Central memory CD8-positive, alpha-beta T cell (primary cell): ENCODE measurements at regions not wholly inside any gene's neighbourhood (a gene's known extent, or its start where the extent isn't known, plus 50 kb on each side); places are given as distances from the start of the nearest gene placed in this dataset.
"Not testable (repeated sequence)": the region's sequence is repeated elsewhere in the genome, so short reads cannot be mapped to it uniquely, and the experiment has no call there.

Experiments used
- ATAC-seq: fragments of 150-1000 bp; cut with Tn5 transposase; replicated peaks from 2 replicates; pipeline ENCODE4 v1.10.0; 2022; ENCODE audit warnings: mild to moderate bottlenecking, moderate FRiP score, moderate number of reproducible peaks; ENCODE audit not compliant: poor library complexity, severe bottlenecking; ENCODE audit errors: extremely low read depth
- DNase-seq, 2 donors: peaks; one replicate each; pipeline ENCODE4 v3.0.0; 2021; ENCODE audit warnings: low spot score in 2 of 2
- H3K27ac Mint-ChIP-seq: one replicate; pipeline ENCODE4 v1.8.0; 2022; ENCODE audit warnings: low read depth, mild to moderate bottlenecking, moderate library complexity, mixed read lengths
- H3K27me3 Mint-ChIP-seq: one replicate; pipeline ENCODE4 v1.8.0; 2022; ENCODE audit warnings: mixed read lengths
- H3K36me3 Mint-ChIP-seq: one replicate; pipeline ENCODE4 v1.8.0; 2022; ENCODE audit warnings: mild to moderate bottlenecking, moderate library complexity, mixed read lengths; ENCODE audit not compliant: insufficient read depth
- H3K4me1 Mint-ChIP-seq: one replicate; pipeline ENCODE4 v1.8.0; 2022; ENCODE audit warnings: mixed read lengths
- H3K4me3 Mint-ChIP-seq: one replicate; pipeline ENCODE4 v1.8.0; 2022; ENCODE audit warnings: mild to moderate bottlenecking, moderate library complexity, mixed read lengths
- H3K9me3 Mint-ChIP-seq: one replicate; pipeline ENCODE4 v1.8.0; 2022; ENCODE audit warnings: mixed read lengths

DNA sequence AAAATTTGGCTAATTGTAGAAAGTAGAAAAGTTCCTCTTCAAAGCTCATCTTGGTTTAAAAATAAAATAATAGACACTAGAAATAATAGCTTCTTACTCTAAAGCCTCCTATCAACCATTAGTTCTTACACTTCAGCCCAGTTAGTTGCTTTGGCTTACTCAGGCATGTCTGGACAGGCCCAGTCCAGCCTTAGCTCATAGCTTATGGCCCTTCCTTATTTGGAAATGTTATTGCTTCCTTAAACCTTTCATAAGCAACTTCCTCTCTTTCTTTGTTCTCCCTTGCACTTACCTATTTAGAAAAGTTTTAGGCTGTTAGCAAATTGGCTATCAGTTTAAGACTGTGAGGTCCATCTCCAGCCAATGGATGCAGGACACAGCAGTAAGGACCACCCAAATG lies 754.1 kb upstream of the NUDT12 start:
- H3K27me3 Mint-ChIP-seq, H3K4me3 Mint-ChIP-seq, H3K4me1 Mint-ChIP-seq, ATAC-seq, DNase-seq, H3K27ac Mint-ChIP-seq, H3K36me3 Mint-ChIP-seq: not testable (repeated sequence)
- peaks cover 10% of the 10 kb centered on the region for H3K9me3 Mint-ChIP-seq

DNA sequence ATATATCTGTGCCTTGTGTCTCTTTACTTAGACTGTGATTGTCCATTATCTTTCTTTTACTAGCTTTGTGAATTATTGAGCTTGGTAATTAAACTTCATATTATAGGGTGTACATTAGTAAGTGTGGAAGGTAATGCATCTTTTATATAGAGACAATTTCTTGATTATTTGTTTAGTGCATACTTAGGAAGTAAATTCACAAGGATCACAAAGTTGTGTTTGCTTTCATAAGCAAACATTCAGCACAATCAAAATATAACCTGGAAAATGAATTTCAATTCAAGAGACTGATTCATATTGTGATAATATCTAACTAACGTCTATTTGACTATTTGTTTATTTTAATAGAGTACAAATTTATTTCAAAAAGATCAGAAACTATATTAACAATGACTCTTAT lies 749.9 kb upstream of the NUDT12 start:
- Mint-ChIP-seq H3K4me3 (no peak overlapping the region), H3K4me1 (no peaks in the 10 kb centered on the region), H3K27ac (no peak overlapping the region), H3K27me3 (no peaks in the 10 kb centered on the region), H3K36me3 (no peaks in the 10 kb centered on the region), H3K9me3 (peaks cover 9% of the 10 kb centered on the region)
- no peak for DNase-seq
- no peak for ATAC-seq

DNA sequence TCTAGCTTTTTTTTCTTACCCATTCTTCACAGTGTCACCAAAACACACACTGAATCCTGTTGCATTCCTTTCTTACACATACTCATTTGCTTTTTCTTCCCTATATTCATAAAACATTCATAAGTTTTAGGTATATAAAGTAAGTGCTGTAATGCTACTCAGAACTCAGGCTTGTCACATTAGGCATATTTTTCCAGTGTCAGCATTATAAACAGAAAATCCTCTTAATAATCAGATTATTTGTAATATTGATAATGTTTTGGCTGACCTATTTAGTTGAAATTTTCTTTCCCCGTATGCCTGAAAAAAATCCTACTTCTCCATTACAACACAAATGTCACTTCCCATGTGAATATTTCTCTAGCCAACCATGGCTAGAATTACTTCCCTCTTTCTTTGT lies 743.0 kb upstream of the NUDT12 start:
- no peak overlapping the region for H3K27ac Mint-ChIP-seq
- H3K36me3 Mint-ChIP-seq, result no peaks in the 10 kb centered on the region
- H3K27me3 Mint-ChIP-seq, result no peaks in the 10 kb centered on the region
- no peaks in the 10 kb centered on the region for H3K4me1 Mint-ChIP-seq
- H3K9me3 Mint-ChIP-seq, result peaks cover 13% of the 10 kb centered on the region
- ATAC-seq (no peak), DNase-seq (no peak)
- H3K4me3 Mint-ChIP-seq, result no peak overlapping the region

DNA sequence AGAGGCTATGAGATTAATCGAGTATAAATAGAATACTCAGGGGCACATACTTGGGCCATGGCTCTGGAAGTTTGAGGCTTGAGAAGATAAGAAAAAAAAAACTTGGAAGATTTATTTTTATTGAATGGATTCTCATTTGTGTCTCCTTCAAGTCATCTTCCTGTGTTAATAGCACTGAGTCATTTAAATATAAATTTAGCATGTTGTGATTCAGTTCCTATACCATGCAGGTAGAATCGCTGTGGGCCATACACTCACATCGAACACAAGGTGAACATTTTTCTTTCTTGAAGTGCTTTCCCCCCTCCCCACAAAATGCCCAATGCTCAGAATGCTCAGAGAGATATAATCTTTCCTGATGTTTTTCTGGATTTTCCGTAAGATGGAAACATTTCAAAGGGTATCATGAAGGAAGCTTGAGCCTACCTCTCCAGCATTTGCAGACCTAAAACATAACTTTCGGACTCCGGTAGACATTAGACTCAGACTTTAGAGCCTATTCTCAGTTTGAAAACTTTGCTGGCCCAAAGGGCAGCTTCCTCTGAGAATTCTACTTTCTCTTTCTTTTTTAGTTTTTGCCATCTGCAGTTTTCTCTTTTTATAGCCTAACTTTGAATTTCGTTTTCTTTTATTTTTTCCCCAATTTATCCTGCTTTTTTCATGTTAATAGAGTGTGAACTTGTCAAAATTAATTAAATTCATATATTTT lies 737.6 kb upstream of the NUDT12 start:
- ATAC-seq, result no peak
- Mint-ChIP-seq H3K4me1 (no peaks in the 10 kb centered on the region), H3K27me3 (no peaks in the 10 kb centered on the region), H3K9me3 (peaks cover 17% of the 10 kb centered on the region), H3K27ac (no peak overlapping the region), H3K36me3 (no peaks in the 10 kb centered on the region), H3K4me3 (no peak overlapping the region)
- DNase-seq, result no peak

DNA sequence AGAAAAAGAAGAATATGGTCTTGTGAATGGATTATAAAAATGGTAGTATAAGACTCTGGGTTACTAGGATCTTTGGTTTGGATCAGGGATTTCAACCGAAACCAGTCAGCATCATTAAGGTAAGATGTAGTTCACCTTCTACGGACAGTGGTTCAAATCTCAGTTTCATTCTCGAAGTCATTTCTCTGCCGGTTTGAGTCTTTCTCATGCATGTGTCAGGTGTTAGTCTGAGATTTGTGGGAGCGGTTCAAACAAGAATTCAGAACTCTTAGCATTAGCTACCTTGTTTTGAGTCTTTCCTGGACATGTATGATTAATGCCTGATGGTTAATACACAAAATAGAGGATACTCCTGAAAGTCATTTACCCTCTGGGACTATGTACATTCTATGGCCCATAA lies 735.9 kb upstream of the NUDT12 start:
- DNase-seq (no peak), ATAC-seq (no peak)
- Mint-ChIP-seq H3K4me3 (no peak overlapping the region), H3K27ac (no peak overlapping the region), H3K4me1 (no peaks in the 10 kb centered on the region), H3K9me3 (peaks cover 23% of the 10 kb centered on the region), H3K27me3 (no peaks in the 10 kb centered on the region), H3K36me3 (no peaks in the 10 kb centered on the region)

DNA sequence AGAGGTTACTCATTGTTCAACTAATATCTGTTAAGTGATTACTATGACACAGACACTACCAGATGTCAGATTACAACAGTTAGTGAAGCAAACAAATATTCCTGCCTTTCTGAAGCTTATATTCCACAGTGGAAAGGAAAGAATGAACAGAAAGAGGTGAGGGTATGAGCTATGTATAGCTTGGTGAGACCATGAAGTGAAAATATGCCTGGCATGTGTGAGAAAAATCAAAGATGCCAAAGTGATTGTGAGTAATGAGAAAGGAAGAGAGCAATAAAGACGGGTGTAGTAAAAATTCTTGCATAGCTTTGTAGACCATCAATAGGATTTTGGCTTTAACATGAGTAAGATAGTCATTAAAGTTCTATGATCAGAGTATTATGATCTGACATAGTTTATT lies 734.5 kb upstream of the NUDT12 start:
- H3K4me3 Mint-ChIP-seq, result no peak overlapping the region
- ATAC-seq, result no peak
- H3K36me3 Mint-ChIP-seq, result no peaks in the 10 kb centered on the region
- DNase-seq, result no peak
- no peaks in the 10 kb centered on the region for H3K4me1 Mint-ChIP-seq
- no peaks in the 10 kb centered on the region for H3K27me3 Mint-ChIP-seq
- H3K9me3 Mint-ChIP-seq, result peaks cover 24% of the 10 kb centered on the region
- H3K27ac Mint-ChIP-seq, result no peak overlapping the region

DNA sequence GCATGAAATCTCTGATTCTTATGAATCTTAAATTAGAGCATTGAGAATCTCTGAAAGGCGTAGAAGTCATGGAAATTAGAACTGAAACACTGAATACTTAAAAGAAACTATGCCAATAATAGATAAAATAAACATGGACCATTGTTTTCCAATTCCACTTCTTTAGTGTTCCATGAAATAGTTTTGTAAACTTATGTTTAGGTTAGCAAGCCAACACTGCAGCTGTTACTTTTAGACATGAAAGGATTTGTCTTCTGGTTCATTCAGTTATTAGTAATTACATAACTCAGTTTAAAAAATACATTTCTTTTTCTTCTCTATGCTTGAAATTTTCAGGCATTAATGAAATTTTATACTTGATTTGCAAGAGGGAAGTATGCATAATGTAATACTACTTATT lies 733.4 kb upstream of the NUDT12 start:
- H3K36me3 Mint-ChIP-seq, result no peaks in the 10 kb centered on the region
- ATAC-seq (no peak), DNase-seq (no peak)
- no peaks in the 10 kb centered on the region for H3K4me1 Mint-ChIP-seq
- no peaks in the 10 kb centered on the region for H3K27me3 Mint-ChIP-seq
- H3K27ac Mint-ChIP-seq, result no peak overlapping the region
- peaks cover 31% of the 10 kb centered on the region for H3K9me3 Mint-ChIP-seq
- H3K4me3 Mint-ChIP-seq, result no peak overlapping the region

DNA sequence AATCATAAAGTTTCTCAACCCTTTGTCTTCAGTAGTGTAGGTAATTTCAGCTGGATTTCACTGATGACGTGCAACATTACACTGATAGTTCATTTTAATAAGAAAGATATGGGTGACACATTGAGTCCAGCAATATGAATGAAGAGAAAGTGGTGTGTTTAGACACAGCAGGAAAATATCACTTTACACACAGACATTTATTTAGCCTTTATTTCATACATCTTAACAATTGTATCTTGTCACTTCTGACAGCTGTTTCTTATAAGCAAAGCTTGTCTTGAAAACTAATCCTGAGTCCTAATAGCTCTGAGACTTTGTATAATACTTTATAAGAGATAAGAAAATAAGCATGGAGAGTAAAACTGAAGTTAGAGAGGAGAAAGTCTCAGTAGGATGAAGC lies 720.5 kb upstream of the NUDT12 start:
- H3K27me3 Mint-ChIP-seq, result no peaks in the 10 kb centered on the region
- no peak for ATAC-seq
- no peaks in the 10 kb centered on the region for H3K4me1 Mint-ChIP-seq
- H3K27ac Mint-ChIP-seq, result no peak overlapping the region
- no peaks in the 10 kb centered on the region for H3K36me3 Mint-ChIP-seq
- H3K9me3 Mint-ChIP-seq, result peaks cover 14% of the 10 kb centered on the region
- no peak for DNase-seq
- no peak overlapping the region for H3K4me3 Mint-ChIP-seq

DNA sequence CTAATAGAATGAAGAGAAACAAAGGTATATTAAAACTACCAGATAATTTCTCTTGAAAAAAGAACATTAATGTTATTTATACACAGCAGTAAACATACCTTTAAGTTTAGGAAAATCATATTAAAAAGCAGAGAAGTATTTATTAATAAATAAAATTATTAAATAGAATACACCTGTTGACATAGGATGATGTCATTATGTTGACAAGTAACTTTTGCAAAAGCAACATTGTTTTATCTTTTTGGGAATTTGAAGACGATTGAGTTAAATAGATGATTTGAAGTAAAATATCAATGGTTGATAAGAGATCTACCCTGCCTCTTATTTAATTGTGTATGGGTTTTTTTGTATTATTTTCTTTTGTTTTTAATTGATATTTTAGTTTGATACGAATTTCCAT lies 711.1 kb upstream of the NUDT12 start:
- Mint-ChIP-seq H3K4me3 (no peak overlapping the region), H3K27ac (no peak overlapping the region), H3K9me3 (peaks cover 11% of the 10 kb centered on the region), H3K27me3 (no peaks in the 10 kb centered on the region), H3K36me3 (no peaks in the 10 kb centered on the region), H3K4me1 (no peaks in the 10 kb centered on the region)
- no peak for DNase-seq
- no peak for ATAC-seq

DNA sequence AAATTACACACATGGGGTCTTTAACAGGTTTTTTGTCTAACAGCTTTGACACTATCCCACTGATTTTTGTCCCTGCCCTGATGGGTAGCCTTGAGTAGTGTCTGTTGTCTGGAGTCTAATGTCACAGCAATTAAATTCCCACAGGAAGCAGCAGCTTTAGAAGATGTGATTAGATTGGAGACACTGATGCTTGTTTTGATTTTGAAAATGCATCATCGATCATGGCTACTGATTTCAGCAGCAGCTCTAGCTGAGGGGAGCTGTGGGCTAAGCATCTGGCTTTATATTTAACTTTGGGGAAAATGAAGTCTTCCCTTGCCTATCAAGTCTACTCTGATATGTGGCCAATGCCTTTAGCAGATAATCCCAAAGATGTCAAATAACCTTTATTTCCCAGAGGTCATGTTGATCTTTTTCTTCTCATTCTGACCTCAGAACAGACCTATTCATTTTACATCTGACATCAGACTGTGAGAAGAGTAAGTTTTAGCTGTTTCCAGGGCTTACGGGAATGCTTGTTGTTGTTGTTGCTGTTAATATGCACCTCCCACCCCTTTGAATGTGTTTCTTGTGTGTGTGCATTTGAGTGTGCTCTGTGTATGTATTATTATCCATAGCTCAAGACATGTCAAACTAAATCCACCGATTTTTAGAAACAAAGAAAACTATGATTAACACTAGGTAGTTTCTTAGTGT lies 704.9 kb upstream of the NUDT12 start:
- H3K27me3 Mint-ChIP-seq, result no peaks in the 10 kb centered on the region
- H3K9me3 Mint-ChIP-seq, result peaks cover 5% of the 10 kb centered on the region

DNA sequence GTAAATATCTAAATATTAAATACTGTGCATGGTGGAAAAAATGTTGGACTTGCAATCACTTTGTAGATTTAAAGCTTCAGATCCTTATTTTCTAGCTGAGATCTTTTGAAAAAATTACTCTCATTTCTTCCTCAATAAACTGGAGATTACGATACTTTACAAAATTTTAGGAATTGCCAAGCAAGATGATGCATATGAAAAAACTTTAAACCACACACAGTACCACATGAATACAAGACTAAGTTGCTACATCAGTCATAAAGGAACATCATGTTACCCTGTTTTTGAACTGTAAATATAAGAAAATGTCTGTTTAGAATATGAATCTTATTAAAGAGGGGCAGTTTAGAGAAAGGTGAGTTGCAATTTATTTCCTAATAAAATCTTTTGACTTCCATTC lies 703.6 kb upstream of the NUDT12 start:
- ATAC-seq, result no peak
- no peak for DNase-seq
- no peaks in the 10 kb centered on the region for H3K27me3 Mint-ChIP-seq
- H3K4me1 Mint-ChIP-seq, result no peaks in the 10 kb centered on the region
- no peak overlapping the region for H3K27ac Mint-ChIP-seq
- peaks cover 5% of the 10 kb centered on the region for H3K9me3 Mint-ChIP-seq
- no peak overlapping the region for H3K4me3 Mint-ChIP-seq
- H3K36me3 Mint-ChIP-seq, result no peaks in the 10 kb centered on the region

More for the DNA sequence above, 704.9 kb upstream of the NUDT12 start:
- Mint-ChIP-seq H3K36me3 (no peaks in the 10 kb centered on the region), H3K4me1 (no peaks in the 10 kb centered on the region), H3K27ac (no peak overlapping the region), H3K4me3 (no peak overlapping the region)
- ATAC-seq, result no peak
- no peak for DNase-seq

DNA sequence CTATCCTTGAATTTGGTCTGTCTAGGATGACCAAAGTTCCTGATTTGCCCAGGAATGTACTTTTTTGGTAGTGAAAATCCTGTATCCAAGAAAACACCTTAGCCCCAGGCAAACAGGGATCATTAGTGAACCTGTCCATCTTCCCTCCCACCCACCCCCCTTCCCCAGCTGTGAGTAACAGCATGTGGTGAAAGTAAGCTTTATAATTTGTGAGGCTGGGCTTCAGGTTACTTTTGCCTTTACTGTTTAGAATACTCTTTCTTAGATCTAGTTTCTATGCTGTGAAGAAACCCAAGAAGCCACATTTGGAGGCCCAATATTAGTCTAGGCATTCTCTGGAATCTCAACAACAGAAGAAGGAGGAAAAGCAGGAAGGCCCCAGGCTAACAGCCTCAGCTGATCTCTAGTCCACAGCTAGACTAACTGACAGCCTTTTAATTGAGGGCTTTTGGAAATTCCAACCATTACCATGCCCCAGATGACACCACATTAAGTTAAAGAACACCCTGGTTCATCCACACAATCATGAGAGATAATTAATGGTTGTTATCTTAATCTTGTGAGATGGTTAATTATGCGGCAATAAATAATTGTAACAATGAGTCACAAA lies 703.0 kb upstream of the NUDT12 start:
- no peak for DNase-seq
- no peak overlapping the region for H3K4me3 Mint-ChIP-seq
- no peaks in the 10 kb centered on the region for H3K36me3 Mint-ChIP-seq
- no peak for ATAC-seq
- no peak overlapping the region for H3K27ac Mint-ChIP-seq
- peaks cover 5% of the 10 kb centered on the region for H3K9me3 Mint-ChIP-seq
- no peaks in the 10 kb centered on the region for H3K4me1 Mint-ChIP-seq
- H3K27me3 Mint-ChIP-seq, result no peaks in the 10 kb centered on the region

DNA sequence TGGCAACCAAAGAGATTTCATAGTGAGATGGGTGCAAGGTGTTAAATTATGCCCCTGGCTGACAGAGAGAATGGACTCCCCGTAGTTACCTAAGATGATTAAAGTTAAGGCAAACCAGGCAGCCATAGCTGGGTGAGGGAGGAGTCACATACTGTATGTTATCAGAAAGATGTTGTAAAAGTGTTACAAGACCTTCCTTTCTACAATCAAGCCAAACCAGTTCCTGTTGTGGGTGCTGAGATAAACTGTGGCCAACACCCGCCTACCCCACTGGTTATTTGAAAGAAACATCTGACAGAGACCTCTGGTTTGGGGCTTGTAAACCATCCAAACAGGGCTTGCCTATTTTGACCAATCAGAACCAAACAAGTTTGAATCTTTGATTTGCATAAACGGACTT lies 684.7 kb upstream of the NUDT12 start:
- no peaks in the 10 kb centered on the region for H3K4me1 Mint-ChIP-seq
- H3K36me3 Mint-ChIP-seq, result no peaks in the 10 kb centered on the region
- H3K27me3 Mint-ChIP-seq, result no peaks in the 10 kb centered on the region
- no peak overlapping the region for H3K27ac Mint-ChIP-seq
- peaks cover 20% of the 10 kb centered on the region for H3K9me3 Mint-ChIP-seq
- no peak overlapping the region for H3K4me3 Mint-ChIP-seq
- DNase-seq, result no peak
- no peak for ATAC-seq
